GM12878 (cell line): ENCODE measurements at regions not wholly inside any gene's neighbourhood (a gene's known extent, or its start where the extent isn't known, plus 50 kb on each side); places are given as distances from the start of the nearest gene placed in this dataset.

Experiments
- CEBPZ ChIP-seq: fragments of 150-350 bp; IDR thresholded peaks from 2 replicates; pipeline ENCODE4 v1.6.1; 2016; ENCODE audit warnings: low read depth, low read length
- CTCF ChIP-seq, 3 experiments: IDR thresholded peaks in 2 of 3; conservative IDR thresholded peaks in 1 of 3; 2 replicates each; pipeline ENCODE4 v1.5.1; 2011; ENCODE audit warnings: low read depth in 3 of 3, low read length in 3 of 3, mild to moderate bottlenecking in 3 of 3, control low read depth in 2 of 3, moderate library complexity in 2 of 3, inconsistent platforms in 1 of 3, mixed read lengths in 1 of 3; ENCODE audit not compliant: control insufficient read depth in 2 of 3, insufficient read depth in 1 of 3; ENCODE audit errors: extremely low read depth in 1 of 3
- EZH2 ChIP-seq: IDR thresholded peaks from 2 replicates; pipeline ENCODE4 v1.6.1; 2012; ENCODE audit warnings: low read depth, mild to moderate bottlenecking, control low read depth, inconsistent platforms, low read length, borderline replicate concordance; ENCODE audit not compliant: control insufficient read depth
- GABPA ChIP-seq: IDR thresholded peaks from 2 replicates; pipeline ENCODE4 v1.6.1; 2014; ENCODE audit warnings: antibody characterized with exemption, low read depth, mild to moderate bottlenecking, inconsistent platforms
- POLR2A ChIP-seq: IDR thresholded peaks from 2 replicates; pipeline ENCODE4 v1.6.1; 2011; ENCODE audit warnings: low read depth, mild to moderate bottlenecking, low read length
- RFX5 ChIP-seq: IDR thresholded peaks from 2 replicates; pipeline ENCODE4 v1.6.1; 2011; ENCODE audit warnings: low read depth, low read length, improper control_type of control experiment
- SP1 ChIP-seq: IDR thresholded peaks from one replicate; pipeline ENCODE4 v1.6.1; 2011; ENCODE audit warnings: low read depth, low read length
- SRF ChIP-seq, 2 experiments: IDR thresholded peaks; 2 replicates each; pipeline ENCODE4 v1.6.1; 2011; ENCODE audit warnings: low read depth in 2 of 2, low read length in 2 of 2, mild to moderate bottlenecking in 1 of 2, moderate library complexity in 1 of 2
- TF ChIP-seq, protein P1 (sequence below): IDR thresholded peaks from 2 replicates; pipeline ENCODE4 v1.6.1; 2012; ENCODE audit warnings: low read depth, low read length, improper control_type of control experiment

GRCh38 chrX:139204898-139205667 lies 325.5 kb upstream of the F9 start:
- TF ChIP-seq CEBPZ (no peak), GABPA (no peak), RFX5 (no peak), EZH2 (no peak), POLR2A (no peak), CTCF (IDR thresholded peaks at IDR 0.05 in 2 of 3, conservative IDR thresholded peaks at IDR 0.05 in 1 of 3; ENCODE audit: control insufficient read depth in 2 of 3, extremely low read depth in 1 of 3, insufficient read depth in 1 of 3, low read depth in 3 of 3, low read length in 3 of 3) (no peak), SRF (IDR thresholded peaks at IDR 0.05; ENCODE audit: low read depth in 2 of 2, low read length in 2 of 2) (no peak), SP1 (no peak)
- TF ChIP-seq, protein P1, sequence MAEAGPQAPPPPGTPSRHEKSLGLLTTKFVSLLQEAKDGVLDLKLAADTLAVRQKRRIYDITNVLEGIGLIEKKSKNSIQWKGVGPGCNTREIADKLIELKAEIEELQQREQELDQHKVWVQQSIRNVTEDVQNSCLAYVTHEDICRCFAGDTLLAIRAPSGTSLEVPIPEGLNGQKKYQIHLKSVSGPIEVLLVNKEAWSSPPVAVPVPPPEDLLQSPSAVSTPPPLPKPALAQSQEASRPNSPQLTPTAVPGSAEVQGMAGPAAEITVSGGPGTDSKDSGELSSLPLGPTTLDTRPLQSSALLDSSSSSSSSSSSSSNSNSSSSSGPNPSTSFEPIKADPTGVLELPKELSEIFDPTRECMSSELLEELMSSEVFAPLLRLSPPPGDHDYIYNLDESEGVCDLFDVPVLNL = no peak
